Mesothelial cell of epicardium (in vitro differentiated cells): ENCODE measurements at regions not wholly inside any gene's neighbourhood (a gene's known extent, or its start where the extent isn't known, plus 50 kb on each side); places are given as distances from the start of the nearest gene placed in this dataset.

Experiments used
- DNase-seq, 2 experiments: peaks; one replicate each; pipeline ENCODE4 v3.0.0; 2021; ENCODE audit warnings: low spot score in 2 of 2; ENCODE audit not compliant: unreplicated experiment in 2 of 2
- H3K27ac Mint-ChIP-seq: 2 replicates; pipeline ENCODE4 v1.8.0; 2021; ENCODE audit warnings: mixed read lengths
- H3K27me3 Mint-ChIP-seq: 2 replicates; pipeline ENCODE4 v1.8.0; 2021; ENCODE audit warnings: low read depth, mixed read lengths
- H3K36me3 Mint-ChIP-seq: 2 replicates; pipeline ENCODE4 v1.8.0; 2021; ENCODE audit warnings: mixed read lengths
- H3K4me1 Mint-ChIP-seq: 2 replicates; pipeline ENCODE4 v1.8.0; 2021; ENCODE audit warnings: mixed read lengths
- H3K4me3 Mint-ChIP-seq: 2 replicates; pipeline ENCODE4 v1.8.0; 2021; ENCODE audit warnings: mild to moderate bottlenecking, moderate library complexity, mixed read lengths
- H3K9me3 Mint-ChIP-seq: 2 replicates; pipeline ENCODE4 v1.8.0; 2021; ENCODE audit warnings: mixed read lengths
- TF ChIP-seq, protein P1 (sequence below): fragments of 200-600 bp; sonication (generic); IDR thresholded peaks from one replicate; pipeline ENCODE4 v1.5.0; 2021; ENCODE audit warnings: antibody characterized with exemption; ENCODE audit not compliant: unreplicated experiment

DNA sequence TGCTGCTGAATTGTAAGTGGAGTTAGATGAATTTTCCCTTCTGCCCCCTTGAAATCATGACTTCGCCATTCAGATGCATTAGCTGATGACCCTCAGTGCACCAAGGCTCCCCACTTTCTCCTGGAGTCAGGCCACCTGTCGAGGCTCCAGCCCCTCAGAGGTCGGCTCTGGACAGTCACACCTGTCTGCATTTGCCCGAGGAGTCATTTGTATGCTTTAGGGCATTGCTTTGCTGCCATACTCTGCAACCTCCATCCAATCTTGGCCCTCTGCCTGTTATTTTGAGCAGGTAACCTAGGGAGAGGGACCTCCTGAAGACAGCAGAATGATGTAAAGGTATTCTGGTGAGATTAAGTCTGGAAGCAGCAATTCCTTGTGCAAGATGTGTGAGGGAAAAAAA, 144.8 kb downstream of the MACROH2A1 start:
- no peaks in the 10 kb centered on the region for H3K27me3 Mint-ChIP-seq
- H3K9me3 Mint-ChIP-seq: no peaks in the 10 kb centered on the region
- peak in 1 of 2 experiments; percentile 35 for DNase-seq
- H3K36me3 Mint-ChIP-seq: no peaks in the 10 kb centered on the region
- H3K4me3 Mint-ChIP-seq: no peak overlapping the region
- TF ChIP-seq, protein P1, sequence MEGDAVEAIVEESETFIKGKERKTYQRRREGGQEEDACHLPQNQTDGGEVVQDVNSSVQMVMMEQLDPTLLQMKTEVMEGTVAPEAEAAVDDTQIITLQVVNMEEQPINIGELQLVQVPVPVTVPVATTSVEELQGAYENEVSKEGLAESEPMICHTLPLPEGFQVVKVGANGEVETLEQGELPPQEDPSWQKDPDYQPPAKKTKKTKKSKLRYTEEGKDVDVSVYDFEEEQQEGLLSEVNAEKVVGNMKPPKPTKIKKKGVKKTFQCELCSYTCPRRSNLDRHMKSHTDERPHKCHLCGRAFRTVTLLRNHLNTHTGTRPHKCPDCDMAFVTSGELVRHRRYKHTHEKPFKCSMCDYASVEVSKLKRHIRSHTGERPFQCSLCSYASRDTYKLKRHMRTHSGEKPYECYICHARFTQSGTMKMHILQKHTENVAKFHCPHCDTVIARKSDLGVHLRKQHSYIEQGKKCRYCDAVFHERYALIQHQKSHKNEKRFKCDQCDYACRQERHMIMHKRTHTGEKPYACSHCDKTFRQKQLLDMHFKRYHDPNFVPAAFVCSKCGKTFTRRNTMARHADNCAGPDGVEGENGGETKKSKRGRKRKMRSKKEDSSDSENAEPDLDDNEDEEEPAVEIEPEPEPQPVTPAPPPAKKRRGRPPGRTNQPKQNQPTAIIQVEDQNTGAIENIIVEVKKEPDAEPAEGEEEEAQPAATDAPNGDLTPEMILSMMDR: no peak
- peak overlapping the region; percentile 87 for H3K27ac Mint-ChIP-seq
- peaks cover 34% of the 10 kb centered on the region for H3K4me1 Mint-ChIP-seq

DNA sequence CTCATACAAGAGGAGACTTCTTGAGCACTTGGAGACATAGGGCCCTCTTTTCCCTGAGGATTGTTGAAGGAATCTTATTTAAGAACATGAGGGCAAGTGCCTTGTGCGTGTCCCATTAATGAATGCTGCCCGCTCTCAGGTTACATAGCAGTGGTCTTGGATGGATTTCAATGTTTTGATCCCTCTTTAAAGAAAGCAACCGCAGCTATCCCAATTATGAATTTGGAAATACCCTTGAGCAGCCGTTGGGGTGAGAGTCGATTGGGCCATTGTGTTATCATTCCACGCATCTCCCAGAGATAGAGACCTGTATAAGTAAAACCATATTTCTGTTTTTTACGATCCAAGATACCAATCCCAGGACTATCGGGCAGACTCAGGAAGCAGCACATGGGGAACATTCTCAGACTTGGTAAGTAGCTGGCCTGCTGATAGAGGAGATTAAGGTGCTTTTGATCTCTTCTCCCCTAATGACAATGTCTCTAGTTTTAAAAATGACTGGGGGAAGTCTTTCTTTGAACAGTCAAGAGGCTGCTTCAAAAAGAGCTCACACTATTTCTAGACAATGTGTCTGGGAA, 145.3 kb downstream of the MACROH2A1 start:
- no peaks in the 10 kb centered on the region for H3K9me3 Mint-ChIP-seq
- no peak overlapping the region for H3K4me3 Mint-ChIP-seq
- peak in 1 of 2 experiments; percentile 34 for DNase-seq
- no peaks in the 10 kb centered on the region for H3K27me3 Mint-ChIP-seq
- H3K4me1 Mint-ChIP-seq: peaks cover 34% of the 10 kb centered on the region
- no peaks in the 10 kb centered on the region for H3K36me3 Mint-ChIP-seq
- TF ChIP-seq, protein P1: no peak
- H3K27ac Mint-ChIP-seq: peak overlapping the region; percentile 87

DNA sequence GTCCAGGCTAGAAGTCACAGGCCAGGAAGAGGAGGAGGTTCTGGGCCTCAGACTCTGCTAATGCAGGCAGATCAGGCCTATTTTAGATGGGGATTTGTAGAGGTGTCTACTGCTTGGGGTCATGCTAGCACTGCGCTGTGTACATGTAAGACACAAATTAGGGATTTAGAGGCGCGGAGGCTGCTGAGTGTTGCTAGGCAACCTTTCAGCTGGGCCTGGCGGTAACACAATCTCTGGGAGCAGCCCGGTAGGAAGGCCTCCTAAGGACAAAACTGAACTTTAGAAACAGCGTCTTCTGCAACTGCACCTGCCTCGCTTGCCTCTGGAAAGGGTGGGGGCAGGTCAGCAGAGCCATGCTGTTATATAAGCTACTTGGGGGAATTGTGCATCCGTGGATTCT, 147.9 kb downstream of the MACROH2A1 start:
- Mint-ChIP-seq H3K4me1 (peaks cover 53% of the 10 kb centered on the region), H3K27ac (peak overlapping the region; percentile 79), H3K27me3 (no peaks in the 10 kb centered on the region), H3K36me3 (no peaks in the 10 kb centered on the region), H3K4me3 (no peak overlapping the region), H3K9me3 (no peaks in the 10 kb centered on the region)
- DNase-seq: peak in 1 of 2 experiments; percentile 16
- TF ChIP-seq, protein P1: no peak

DNA sequence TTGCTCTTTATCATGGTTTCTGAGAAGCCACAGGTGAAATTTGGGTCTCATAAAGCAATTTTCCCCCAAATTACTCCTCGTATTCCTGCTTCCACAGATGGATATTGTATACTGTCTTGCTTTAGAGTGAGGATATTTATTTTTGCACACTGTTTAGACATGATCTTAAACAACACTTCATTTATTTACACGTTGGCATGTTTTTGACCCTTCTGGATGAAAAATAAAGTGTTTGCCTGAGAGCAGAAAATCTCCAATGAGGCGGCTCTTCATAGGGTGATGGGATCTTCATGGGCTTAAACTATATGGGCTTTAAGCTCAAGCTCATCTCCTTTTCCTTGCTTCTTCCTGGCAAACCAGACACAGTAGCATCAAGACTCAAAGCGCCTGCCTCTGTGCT, 148.4 kb downstream of the MACROH2A1 start:
- H3K27ac Mint-ChIP-seq: peak overlapping the region; percentile 79
- H3K36me3 Mint-ChIP-seq: no peaks in the 10 kb centered on the region
- TF ChIP-seq, protein P1: no peak
- DNase-seq: no peak
- no peak overlapping the region for H3K4me3 Mint-ChIP-seq
- no peaks in the 10 kb centered on the region for H3K27me3 Mint-ChIP-seq
- H3K4me1 Mint-ChIP-seq: peaks cover 53% of the 10 kb centered on the region
- no peaks in the 10 kb centered on the region for H3K9me3 Mint-ChIP-seq

GRCh38 chr5:135249658-135250057, 149.4 kb downstream of the MACROH2A1 start:
- Mint-ChIP-seq H3K4me3 (no peak overlapping the region), H3K4me1 (peaks cover 53% of the 10 kb centered on the region), H3K9me3 (no peaks in the 10 kb centered on the region), H3K27me3 (no peaks in the 10 kb centered on the region), H3K36me3 (no peaks in the 10 kb centered on the region), H3K27ac (no peak overlapping the region)
- TF ChIP-seq, protein P1: no peak
- peak in 1 of 2 experiments; percentile 24 for DNase-seq
